ENCODE measurements at regions not wholly inside any gene's neighbourhood (a gene's known extent, or its start where the extent isn't known, plus 50 kb on each side); places are given as distances from the start of the nearest gene placed in this dataset.

DNA sequence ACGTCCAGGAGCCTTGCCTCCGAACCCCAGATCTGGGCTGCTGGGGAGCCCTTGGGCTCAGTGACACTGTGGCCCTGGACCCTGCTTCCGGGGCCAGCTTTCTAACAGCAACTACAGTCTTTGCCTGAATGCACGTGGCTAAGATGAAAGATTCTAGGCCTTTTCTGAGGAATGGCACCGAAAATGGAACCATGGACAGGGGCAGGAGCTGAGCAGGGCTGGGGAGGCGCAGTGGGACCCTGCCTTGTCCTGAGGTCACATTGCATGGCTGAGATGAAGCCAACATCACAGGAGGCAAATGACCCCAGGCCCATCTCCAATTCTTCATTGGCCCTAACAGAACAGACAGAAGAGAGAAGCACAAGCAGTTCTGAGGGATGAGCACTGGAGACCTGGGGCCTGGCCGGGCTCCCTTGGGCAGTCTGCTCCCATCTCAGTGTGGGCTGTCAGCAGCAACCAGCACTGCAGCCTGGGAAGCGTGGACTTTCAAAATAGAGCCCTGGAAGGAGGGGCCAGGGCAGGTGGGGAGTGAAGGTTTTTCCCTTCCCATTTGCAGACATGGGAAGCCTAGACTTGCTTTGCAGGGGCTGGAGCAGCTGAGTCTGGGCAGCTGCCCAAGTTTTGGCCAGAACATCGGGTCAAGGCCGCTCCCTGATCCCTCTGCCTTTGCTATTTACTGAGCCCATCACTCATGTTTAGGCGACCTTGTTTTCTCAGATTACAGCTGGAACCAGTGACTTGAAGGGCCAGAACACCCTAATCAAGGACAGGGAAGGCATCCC lies 114.4 kb upstream of the TCERG1L start:
- DNase-seq, result no peak

DNA sequence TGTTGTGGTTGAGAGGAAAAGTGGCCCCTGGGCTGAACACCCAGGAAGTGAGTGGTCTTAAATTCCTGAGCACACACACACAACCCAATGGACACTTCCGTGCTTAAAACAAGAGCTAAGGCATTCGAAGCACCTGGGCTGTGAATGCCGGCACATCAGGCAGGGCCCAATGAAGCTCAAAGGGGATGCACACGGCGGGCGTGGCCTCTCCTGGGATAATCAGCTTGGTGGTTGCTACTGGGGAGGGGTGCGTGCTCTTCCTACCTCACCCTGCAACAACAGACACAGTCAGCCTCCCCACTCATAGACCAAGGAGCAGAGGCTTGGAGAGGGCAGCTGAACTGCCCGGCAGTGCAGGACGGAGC lies 115.0 kb upstream of the TCERG1L start:
- no peak for DNase-seq

DNA sequence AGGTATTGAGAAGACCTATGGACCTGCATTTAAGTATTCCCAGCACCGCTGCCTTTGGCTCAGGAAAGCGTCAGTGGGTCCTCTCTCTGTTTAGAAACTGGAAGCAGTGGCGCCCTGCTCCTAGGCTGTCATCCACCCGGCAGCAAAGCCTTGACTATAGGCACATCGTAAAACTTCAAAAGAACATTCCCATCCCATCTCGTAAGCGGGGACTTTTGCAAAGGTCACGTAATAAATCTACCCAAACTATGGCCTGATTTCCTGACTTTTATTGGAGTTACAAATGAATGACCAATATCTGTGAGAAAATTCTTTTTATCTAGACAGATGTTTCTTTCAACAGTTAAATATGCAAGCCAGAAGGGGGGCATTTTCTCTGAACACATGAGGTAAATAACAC lies 115.8 kb upstream of the TCERG1L start:
- peak; percentile 76 for DNase-seq

DNA sequence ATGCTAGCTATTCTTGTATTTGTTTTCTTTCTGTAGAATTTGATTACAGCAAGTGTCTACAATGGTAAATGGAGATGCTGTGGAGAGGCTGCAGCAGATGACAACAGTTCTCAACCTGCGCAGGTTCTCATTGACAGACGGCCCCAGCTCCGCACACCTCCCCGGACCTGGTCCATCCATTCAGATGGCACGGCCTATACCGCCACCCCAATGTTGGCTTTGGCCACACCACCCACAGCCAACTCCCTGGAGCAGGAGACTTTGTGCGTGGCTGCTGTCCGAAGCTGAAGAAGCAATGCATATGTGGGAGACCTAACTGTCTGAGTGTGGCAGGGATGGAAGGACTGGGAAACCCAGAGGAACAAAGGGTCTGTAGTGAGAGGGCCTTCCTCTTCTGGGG lies 116.4 kb upstream of the TCERG1L start:
- no peak for DNase-seq

DNA sequence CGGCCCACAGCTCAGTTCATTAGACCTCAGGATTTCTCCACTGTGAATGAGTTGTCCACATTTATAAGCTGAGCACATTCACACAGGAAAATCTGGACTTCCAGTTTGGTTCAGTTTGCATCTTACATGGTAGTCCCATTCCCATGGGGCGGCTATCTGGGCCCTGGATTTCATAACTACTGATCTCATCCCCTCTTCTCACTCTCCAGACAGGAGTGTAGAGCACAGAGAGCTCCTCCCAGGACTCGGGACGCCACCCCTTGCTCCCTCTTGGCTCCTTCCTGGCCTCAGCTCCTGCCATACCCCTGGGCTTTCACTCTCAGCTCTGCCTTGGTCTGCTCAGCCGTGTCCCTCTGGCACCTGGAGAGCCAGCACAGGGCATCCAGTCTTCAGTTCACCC lies 117.6 kb upstream of the TCERG1L start:
- DNase-seq, result no peak

DNA sequence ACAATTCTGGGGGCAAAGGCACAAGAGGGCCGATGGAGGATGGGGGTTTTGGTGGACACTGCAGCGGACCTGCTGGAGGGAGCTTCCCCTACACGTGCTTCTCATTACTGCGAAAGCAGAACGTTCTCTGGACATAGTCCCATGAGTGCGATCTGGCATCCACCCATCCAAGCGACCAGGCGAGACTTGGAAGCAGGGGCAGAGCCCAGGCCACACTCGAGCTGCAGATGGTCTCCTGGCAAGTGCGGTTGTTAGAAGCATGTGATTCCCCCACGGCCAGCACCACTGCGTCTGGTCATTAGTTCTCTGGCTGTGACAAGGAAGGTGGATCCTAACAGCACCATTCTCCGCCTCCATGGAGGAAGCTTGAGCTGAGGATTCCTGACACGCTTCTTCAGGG lies 118.4 kb upstream of the TCERG1L start:
- no peak for DNase-seq

DNA sequence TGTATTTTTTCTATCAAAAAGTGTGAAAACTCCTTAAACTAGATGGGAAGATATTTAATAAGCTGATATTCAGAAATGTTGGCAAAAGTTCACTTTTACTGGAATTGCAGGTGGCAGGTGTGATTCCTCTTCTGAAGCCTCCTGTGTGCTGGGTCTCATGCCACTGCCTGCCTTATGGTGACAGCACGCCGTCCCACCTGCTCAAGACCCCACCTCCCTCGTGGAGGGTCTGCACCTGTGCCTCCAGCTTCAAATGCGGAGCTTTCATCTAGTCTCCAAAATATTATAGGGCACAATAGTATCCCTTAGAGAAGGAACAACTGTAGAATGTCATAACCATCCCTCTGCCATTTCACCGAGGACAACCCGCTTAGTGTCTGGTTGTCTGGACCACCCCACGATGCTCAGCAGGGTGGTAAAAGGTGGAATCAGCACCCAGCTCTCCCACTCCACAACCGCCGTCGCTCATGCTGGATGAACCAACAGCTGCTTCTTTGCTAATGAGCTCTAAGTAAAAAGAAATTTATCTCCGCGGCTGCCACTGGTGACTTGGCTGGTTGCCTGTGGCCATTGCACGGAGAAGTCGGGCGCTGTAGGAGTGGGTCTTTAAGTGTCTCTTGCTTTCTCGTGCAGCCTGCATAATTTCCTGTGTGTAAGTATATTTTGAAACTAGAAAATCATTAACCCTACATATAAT lies 119.3 kb upstream of the TCERG1L start:
- DNase-seq, result no peak

DNA sequence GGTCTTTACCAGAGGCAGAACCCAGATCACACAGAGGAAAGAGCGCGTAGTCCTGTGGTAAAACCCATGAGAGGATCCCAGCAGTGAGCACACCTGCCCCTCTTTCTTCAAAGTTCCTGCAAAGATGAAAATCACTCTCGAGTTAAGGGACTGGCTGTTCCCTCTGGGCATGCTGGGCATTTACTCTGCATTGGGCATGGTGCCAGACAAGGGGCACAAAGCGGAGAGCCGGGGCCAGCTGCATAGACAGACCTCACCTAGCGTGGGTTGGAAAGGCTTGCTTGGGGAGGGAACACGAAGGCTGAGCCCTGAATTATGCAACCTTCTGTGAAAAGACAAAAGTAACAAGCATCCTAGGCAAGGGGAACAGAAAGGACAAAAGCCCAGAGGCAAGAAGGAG lies 120.0 kb upstream of the TCERG1L start:
- no peak for DNase-seq

DNA sequence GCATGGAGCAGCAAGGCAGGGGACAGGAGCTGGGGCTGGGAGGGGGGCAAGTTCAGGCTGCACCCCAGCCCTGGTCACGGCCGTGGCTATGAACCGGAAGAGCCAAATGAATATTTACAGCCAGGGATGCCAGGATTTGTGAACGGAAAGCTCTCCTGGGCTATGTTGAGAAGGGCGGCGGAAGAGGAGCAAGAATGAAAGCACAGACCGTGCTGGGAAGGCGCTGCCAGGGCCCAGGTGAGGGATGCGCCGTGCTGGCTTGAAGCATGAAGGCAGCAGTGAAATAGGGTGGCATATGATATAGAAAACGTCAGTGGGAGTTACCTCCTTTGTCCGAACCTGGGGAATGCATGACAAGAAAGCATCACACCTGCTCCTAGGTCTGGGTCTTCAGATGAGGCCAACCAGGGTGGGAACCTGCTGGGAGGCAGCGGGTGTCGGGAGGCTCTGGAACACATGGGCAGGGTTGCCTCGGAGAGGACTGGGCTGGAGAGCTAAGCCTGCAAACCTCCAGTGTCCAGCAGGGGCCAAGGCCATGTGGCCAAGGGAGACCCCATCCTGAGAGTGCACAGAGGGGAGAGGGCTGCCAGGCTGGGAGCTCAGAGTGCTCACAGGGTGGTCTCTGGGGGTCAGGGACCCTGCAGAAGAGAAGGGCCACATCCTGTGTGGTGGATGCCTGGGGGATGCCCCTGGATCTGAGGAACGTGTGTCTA lies 120.6 kb upstream of the TCERG1L start:
- no peak for DNase-seq

DNA sequence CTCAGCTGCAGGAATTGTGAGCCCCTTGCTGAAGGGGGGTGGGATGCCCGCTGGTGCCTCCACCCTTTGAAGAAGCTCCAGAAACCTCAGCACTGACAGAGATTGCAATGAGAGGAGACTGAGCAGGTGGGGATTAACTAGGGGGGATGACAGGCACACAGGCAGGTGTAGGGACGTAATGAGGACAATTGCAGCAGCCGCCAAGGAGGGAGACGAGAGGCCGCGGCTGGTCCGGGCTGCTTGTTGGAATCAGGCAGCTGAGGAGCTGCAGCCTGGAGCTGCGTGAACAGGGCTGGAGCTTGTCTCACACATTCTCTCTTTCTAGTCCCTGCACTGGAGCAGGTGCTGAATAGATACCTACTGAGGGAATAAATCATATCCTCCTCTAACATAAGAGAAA lies 122.0 kb upstream of the TCERG1L start:
- no peak for DNase-seq

DNA sequence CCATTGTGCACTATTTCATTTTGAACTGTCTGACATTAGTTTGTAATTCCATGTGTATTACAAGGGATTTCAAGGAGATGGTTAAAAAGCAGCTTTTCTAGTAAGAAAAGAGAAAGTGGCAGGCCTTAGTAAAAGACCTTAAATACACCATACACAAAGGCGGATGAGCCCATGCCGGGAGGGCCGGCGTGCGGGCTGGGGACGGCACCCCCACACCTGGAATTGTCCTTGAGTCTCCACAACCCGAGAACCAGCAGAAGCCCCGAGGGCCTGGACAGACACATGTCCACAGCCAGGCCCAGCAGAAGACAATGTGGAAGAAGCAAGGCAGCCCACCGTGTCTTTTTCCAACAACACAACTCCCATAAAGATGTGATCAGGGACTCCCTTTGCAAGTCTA lies 123.7 kb upstream of the TCERG1L start:
- no peak for DNase-seq

DNA sequence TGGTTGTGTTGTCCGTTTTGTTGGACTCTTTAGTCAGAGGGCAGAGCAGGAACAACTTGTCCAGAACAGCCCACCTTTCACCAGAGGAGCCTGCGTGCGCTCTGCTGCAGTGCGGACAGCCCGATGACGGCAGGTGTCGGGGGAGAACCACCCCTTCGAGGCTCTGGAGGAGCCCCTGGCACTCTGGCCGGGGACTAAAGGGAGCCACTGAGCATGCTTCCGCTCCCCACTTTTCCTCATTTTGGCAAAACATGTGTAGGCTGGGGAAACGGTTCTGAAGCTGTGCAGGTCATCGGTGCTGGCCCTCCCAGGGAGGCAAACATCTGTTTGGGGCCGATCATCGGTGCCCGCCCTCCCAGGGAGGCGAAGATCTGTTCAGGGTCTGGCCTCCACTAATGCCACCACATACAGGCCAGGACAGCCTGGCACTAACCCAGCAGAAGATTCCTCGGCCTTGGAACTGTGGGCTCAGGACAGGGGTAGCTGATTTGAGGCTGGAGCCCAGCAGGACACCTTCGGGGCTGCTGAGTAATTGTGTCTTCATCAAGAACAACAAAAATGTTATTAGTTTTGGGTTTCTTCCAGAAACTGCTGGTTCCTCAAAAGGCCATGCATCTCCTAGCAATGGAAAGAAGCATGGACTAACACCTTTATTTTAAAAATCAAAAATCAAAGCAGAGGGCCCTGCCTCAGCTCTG lies 124.4 kb upstream of the TCERG1L start:
- DNase-seq, result no peak

DNA sequence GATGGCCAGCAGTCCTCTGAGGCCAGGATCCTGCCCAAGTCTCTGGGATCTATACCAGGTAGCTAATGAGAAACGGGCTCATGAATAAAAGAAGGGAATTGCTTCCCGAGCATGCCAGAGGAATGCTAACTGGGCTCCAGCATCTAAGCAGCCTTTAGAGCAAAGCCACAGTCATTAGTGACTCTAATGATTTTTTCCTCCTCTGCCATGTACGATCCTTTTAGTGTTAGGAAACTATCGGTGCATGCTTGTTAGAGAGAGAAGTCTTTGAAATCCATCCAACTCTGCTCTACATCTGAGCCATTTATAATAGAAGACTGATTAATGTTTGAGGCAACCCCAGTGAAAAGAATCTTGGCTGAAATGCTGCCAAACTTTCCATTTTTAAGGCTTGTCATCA lies 124.9 kb upstream of the TCERG1L start:
- no peak for DNase-seq

DNA sequence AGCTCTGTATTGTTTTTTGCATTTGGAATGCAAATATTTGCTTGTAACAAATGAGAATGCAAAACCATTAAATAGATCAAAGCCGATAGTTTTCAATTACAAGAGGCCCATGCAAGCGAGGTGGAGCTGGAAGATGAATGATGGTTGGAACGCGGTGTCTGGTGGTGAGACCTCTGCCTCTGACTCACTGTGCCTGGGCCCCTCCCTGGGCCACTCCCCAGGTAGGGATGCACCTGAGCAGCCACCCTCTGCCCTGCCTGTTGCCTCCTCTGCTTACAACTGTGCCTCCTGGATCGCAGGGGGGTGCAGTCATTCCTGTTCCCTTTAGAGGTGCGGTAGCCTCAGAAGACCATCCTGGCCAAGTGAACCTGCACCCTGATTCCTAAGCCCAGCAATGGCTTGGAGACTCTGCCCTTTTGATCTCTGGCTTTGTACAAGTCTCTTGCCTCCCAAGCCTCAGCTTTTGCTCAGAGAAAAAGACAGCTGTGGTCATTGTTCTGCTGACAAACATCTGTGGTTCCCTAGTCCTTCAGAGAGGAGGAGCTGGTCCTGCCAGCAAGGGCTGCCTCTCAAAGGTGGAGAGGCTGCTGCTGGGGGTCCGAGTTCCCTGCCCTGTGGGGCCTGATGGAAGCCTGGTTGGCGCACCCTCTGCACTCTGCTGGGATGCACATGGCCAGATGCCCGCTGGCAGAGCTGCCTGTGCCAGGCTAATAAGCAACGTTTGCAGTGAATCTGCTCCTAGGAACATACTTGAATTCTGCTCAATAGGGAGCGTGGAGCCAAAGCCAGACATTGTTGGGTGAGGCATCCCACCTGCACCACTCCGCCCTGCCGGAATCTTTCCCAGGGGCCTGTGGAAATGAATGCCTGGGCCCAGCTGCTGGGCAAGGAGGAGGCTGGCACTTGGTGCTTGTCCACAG lies 126.3 kb upstream of the TCERG1L start:
- no peak for DNase-seq

DNA sequence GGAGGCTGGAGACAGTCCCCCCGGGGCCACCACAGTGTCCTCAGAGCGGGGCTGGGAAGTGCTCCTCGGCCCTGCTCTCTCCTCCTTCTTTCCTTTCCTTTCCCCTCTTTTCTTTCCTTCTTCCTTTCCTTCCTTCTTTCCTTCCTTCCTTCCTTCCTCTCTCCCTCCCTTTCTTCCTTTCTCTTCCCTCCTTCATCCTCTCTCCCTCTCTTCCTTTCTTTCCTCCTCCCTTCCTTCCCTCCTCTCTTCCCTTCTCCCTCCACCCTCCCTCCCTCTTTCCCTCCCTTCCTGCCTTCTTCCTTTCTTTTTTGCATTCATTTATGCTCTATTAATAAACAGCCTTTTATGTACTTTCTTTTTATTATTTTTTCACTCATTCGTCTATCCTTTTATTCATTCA lies 127.1 kb upstream of the TCERG1L start:
- DNase-seq, result no peak

DNA sequence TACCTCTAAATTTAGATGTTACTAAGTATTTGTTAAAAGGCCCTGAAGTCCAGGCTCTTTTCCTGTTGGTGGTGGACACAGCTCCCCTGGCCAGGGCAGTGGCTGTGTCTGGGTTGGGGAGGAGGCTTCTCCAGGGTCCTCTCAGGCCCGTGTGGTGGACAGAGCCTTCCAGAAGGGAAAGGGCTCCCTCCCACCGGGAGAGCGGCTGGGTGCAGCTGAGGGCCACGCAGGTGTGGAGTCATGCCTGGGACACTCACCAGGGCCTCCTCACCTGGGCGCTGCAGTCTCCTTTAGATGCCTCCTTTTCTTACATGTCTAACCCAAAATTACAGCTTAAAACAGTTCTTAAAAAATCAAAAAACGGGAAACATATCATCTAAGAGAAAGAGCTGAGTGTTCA lies 128.2 kb upstream of the TCERG1L start:
- DNase-seq, result no peak

DNA sequence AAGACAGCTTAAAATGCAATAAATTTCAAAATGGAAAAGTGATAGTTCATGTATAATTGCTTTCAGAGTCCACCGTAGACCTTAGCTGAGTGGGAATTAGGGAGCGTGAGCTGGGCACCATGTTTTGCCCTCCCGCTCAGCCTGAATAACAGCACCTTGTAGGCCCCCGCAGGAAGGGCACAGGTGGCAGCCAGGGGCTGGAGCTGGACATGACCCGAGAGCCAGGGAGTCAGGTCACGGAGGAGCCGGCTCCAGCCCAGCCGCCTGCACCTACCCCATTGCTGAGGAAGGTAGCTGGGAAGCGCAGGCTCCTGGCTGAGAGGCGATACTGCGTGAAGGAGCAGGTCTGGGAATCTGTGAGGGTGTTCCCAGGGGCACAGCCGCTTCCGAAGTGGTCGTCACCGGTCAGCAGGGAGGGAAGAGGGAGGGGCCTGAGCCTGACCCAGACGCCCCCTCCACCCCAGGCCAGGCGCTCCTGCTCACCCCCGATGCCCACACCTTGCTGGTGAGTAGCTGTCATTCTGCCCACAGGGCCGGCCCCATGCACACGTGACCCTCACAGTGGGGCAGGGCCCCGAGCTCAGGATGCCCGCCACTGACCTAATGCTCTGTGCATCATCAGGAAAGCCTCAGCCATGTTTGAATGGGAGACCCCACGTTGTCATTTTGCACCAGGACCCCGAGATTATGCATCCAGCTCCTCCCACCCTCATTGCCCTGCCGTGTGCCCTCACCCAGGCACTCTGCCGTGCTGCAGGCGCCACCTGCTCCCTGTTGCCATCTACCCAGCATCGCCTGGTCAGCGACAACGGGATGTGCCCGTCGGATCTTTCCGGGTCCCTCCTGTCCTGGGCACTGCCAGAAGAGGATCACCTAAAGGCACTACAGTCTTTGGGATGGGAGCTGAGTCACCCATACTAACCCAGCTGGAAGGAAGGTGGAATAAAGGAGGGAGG lies 129.2 kb upstream of the TCERG1L start:
- no peak for DNase-seq

DNA sequence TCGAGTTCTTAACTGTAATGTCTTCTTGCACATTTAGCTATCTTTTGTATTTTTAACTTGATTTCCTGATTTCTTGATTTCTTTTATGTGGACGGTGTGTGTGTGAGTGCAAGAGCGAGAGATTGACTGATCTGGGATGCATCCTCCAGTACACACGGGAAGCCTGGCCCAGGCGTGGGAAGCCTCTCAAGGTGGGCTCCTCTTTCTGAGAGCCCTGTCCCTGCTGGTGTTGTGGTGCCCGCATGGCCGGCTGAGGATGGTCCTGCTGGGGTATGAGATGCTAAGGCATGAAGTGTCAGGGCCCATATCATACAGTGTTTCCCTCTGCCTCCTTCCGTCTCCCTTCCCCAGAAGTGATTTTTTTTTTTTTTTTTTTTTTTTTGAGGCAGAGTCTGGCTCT lies 130.8 kb upstream of the TCERG1L start:
- no peak for DNase-seq

DNA sequence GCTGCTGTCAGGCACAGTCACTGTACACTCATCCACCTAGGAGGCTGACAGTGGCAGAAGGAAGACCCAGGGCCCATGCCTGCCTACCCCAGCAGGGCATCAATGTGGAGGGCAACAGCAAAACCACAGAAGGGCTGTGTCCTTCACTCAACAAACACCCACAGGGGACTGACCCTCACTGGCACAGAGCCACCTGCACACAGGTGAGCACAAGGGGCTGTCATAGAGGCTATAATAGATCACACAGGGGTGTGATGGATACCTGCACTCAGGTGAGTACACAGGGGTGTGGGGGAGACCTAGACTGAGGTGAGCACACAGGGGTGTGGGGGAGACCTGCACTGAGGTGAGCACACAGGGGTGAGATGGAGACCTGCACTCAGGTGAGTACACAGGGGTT lies 132.8 kb upstream of the TCERG1L start:
- DNase-seq, result no peak

DNA sequence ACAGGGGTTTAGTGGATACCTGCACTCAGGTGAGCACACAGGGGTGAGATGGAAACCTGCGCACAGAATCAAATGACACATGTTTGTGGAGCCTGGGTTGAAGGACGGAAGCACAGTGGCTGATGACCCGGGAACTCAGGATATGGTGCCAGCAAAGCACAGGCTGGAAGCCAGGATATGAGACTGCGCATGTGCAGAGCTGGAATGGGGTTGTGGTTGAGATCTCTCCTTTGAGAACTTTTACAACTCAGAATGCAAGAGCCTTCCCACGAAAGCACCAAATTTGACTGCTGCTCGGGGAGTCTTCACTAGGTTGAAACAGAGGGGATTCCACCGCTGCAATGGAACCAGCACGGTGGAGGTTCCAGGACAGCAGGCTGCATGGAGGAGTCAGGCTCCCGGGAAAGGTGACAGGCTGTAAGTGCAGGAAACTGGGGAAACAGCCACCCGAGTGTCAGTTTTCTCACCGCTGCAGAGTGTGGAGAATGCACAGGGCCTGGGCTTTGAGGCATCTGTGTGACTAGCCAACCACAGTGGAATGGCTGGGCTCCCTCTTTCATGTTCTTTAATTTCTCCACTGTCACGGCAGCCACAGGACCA lies 133.4 kb upstream of the TCERG1L start:
- no peak for DNase-seq

Measured in renal pelvis (tissue), 1 donor.